HG02798 (cell line): ENCODE measurements at regions not wholly inside any gene's neighbourhood (a gene's known extent, or its start where the extent isn't known, plus 50 kb on each side); places are given as distances from the start of the nearest gene placed in this dataset.
A peak's percentile ranks its signal among the peaks of the same experiment; 100 is the strongest.

ENCODE experiments used
- ATAC-seq: cut with Tn5 transposase; IDR thresholded peaks from one replicate; pipeline ENCODE4 v1.9.1; 2021; ENCODE audit warnings: mild to moderate bottlenecking; ENCODE audit not compliant: unreplicated experiment, poor library complexity

GRCh38 chr1:234732260-234732659 is 122.3 kb upstream of the IRF2BP2 start:
- ATAC-seq: no peak

GRCh38 chr1:234731569-234732085 is 121.6 kb upstream of the IRF2BP2 start:
- peak; percentile 15 for ATAC-seq

GRCh38 chr1:234730770-234731568 is 121.0 kb upstream of the IRF2BP2 start:
- peak; percentile 59 for ATAC-seq

- ATAC-seq: peak; percentile 8
These were observed 120.4 kb upstream of the IRF2BP2 start for GRCh38 chr1:234730475-234730769.

GRCh38 chr1:234729561-234730474 is 119.8 kb upstream of the IRF2BP2 start:
- ATAC-seq: no peak

- ATAC-seq: no peak
These were observed 118.8 kb upstream of the IRF2BP2 start for GRCh38 chr1:234728740-234729139.

- ATAC-seq: peak; percentile 38
These were observed 117.3 kb upstream of the IRF2BP2 start for GRCh38 chr1:234727018-234727940.

- ATAC-seq: no peak
These were observed 116.5 kb upstream of the IRF2BP2 start for GRCh38 chr1:234726359-234726943.

GRCh38 chr1:234725177-234726132 is 115.5 kb upstream of the IRF2BP2 start:
- no peak for ATAC-seq

- peak; percentile 19 for ATAC-seq
These were observed 114.7 kb upstream of the IRF2BP2 start for GRCh38 chr1:234724516-234725176.

- no peak for ATAC-seq
These were observed 113.1 kb upstream of the IRF2BP2 start for GRCh38 chr1:234722904-234723720.

GRCh38 chr1:234722270-234722704 is 112.3 kb upstream of the IRF2BP2 start:
- no peak for ATAC-seq

- no peak for ATAC-seq
These were observed 111.7 kb upstream of the IRF2BP2 start for GRCh38 chr1:234721476-234722269.

- no peak for ATAC-seq
These were observed 110.9 kb upstream of the IRF2BP2 start for GRCh38 chr1:234720709-234721441.

GRCh38 chr1:234719454-234720251 is 109.7 kb upstream of the IRF2BP2 start:
- ATAC-seq: no peak
